ENCODE measurements at regions not wholly inside any gene's neighbourhood (a gene's known extent, or its start where the extent isn't known, plus 50 kb on each side); places are given as distances from the start of the nearest gene placed in this dataset.

- no peak for DNase-seq
Measured at GRCh38 chr12:24404086-24404815, 454.8 kb upstream of the SOX5 start.

- DNase-seq: no peak
Measured at GRCh38 chr12:24400533-24400932, 451.1 kb upstream of the SOX5 start.

- no peak for DNase-seq
Measured at GRCh38 chr12:24398605-24399004, 449.1 kb upstream of the SOX5 start.

GRCh38 chr12:24396224-24396623 is 446.8 kb upstream of the SOX5 start:
- no peak for DNase-seq

- DNase-seq: no peak
Measured at GRCh38 chr12:24394246-24394645, 444.8 kb upstream of the SOX5 start.

GRCh38 chr12:24393071-24393470 is 443.6 kb upstream of the SOX5 start:
- no peak for DNase-seq

GRCh38 chr12:24389394-24389793 is 439.9 kb upstream of the SOX5 start:
- no peak for DNase-seq

- no peak for DNase-seq
Measured at GRCh38 chr12:24387381-24387780, 437.9 kb upstream of the SOX5 start.

GRCh38 chr12:24386836-24387235 is 437.4 kb upstream of the SOX5 start:
- no peak for DNase-seq

GRCh38 chr12:24381790-24382189 is 432.3 kb upstream of the SOX5 start:
- no peak for DNase-seq

- DNase-seq: peak in 1 of 3 experiments; percentile 22
Measured at GRCh38 chr12:24379861-24380521, 430.5 kb upstream of the SOX5 start.

- DNase-seq: no peak
Measured at GRCh38 chr12:24379433-24379832, 430.0 kb upstream of the SOX5 start.

- DNase-seq: peak; percentile 64 to 80 (median 76)
Measured at GRCh38 chr12:24378548-24379407, 429.3 kb upstream of the SOX5 start.

- DNase-seq: no peak
Measured at GRCh38 chr12:24374452-24374851, 425.0 kb upstream of the SOX5 start.

- no peak for DNase-seq
Measured at GRCh38 chr12:24373004-24373403, 423.5 kb upstream of the SOX5 start.

- DNase-seq: no peak
Measured at GRCh38 chr12:24366514-24366913, 417.0 kb upstream of the SOX5 start.

- DNase-seq: no peak
Measured at GRCh38 chr12:24364921-24365320, 415.5 kb upstream of the SOX5 start.

- peak; percentile 69 to 88 (median 75) for DNase-seq
Measured at GRCh38 chr12:24363177-24363754, 413.8 kb upstream of the SOX5 start.

- DNase-seq: peak in 1 of 3 experiments; percentile 12
Measured at GRCh38 chr12:24361877-24362580, 412.6 kb upstream of the SOX5 start.

GRCh38 chr12:24360907-24361306 is 411.4 kb upstream of the SOX5 start:
- peak in 1 of 3 experiments; percentile 13 for DNase-seq

- DNase-seq: no peak
Measured at GRCh38 chr12:24360461-24360860, 411.0 kb upstream of the SOX5 start.

GRCh38 chr12:24360057-24360456 is 410.6 kb upstream of the SOX5 start:
- peak in 1 of 3 experiments; percentile 44 for DNase-seq

GRCh38 chr12:24359418-24359817 is 409.9 kb upstream of the SOX5 start:
- DNase-seq: no peak
